HepG2 (cell line): ENCODE measurements at regions not wholly inside any gene's neighbourhood (a gene's known extent, or its start where the extent isn't known, plus 50 kb on each side); places are given as distances from the start of the nearest gene placed in this dataset.

Experiments
- ATAC-seq: fragments of 200-7000 bp; cut with Tn5 transposase; 3 replicates; pipeline ENCODE4 v1.9.1; 2020; ENCODE audit warnings: mild to moderate bottlenecking, moderate library complexity
- BruUV-seq: library from RNA; stranded (reverse); fragments of 400-500 nt; replicated peaks from 2 replicates; lab custom pipeline; 2021; lab: Mats Ljungman, UMichigan
- CTCF ChIA-PET: fragments of 300-600 bp; formaldehyde crosslinking; extraction: SDS; loops from one replicate; lab custom pipeline; 2021; ENCODE audit warnings: low total read pairs, inconsistent platforms, low intra/inter-chr PET ratio; lab: Yijun Ruan, JAX
- POLR2A ChIA-PET: fragments of 350-600 bp; sonication (Branson Sonifier 250); formaldehyde crosslinking; loops from one replicate; lab custom pipeline; 2020; ENCODE audit warnings: antibody characterized with exemption, inconsistent platforms; lab: Yijun Ruan, JAX
- DNase-seq: peaks from one replicate; pipeline ENCODE4 v3.0.0-alpha.2; 2015; ENCODE audit warnings: low spot score
- FAIRE-seq: peaks from 3 replicates; lab custom pipeline; 2011; peaks lifted over from hg19 to GRCh38; lab: Jason Lieb, UNC
- H2AFZ ChIP-seq: one replicate; pipeline ENCODE4 v1.6.1; 2011; ENCODE audit warnings: low read length, inconsistent platforms
- H3K27ac ChIP-seq: fragments of 300-600 bp; 3 replicates; pipeline ENCODE4 v1.8.0; 2011; ENCODE audit warnings: mixed run types, mild to moderate bottlenecking, mixed read lengths, low read length, inconsistent platforms; ENCODE audit not compliant: insufficient read depth; ENCODE audit errors: extremely low read length
- H3K27me3 ChIP-seq, 2 experiments: fragments of 200-600 bp in 1 of 2; 2 replicates in 1 of 2; 3 replicates in 1 of 2; pipeline versions ENCODE4 v1.6.0 to v1.8.0; 2011; ENCODE audit warnings: low read length in 2 of 2, mild to moderate bottlenecking in 2 of 2, moderate library complexity in 2 of 2, inconsistent platforms in 1 of 2; ENCODE audit not compliant: insufficient read depth in 2 of 2, control insufficient read depth in 1 of 2
- H3K36me3 ChIP-seq, 2 experiments: fragments of 200-600 bp in 1 of 2; replicated peaks in 1 of 2; 2 replicates in 1 of 2; 3 replicates in 1 of 2; pipeline versions ENCODE4 v1.5.1 to v1.8.0; 2011; ENCODE audit warnings: low read length in 2 of 2, inconsistent platforms in 1 of 2; ENCODE audit not compliant: insufficient read depth in 2 of 2, control insufficient read depth in 1 of 2
- H3K4me1 ChIP-seq: 2 replicates; pipeline ENCODE4 v1.5.1; 2012; ENCODE audit warnings: low read length, inconsistent platforms; ENCODE audit not compliant: insufficient read depth
- H3K4me2 ChIP-seq: 2 replicates; pipeline ENCODE4 v1.6.0; 2011; ENCODE audit warnings: low read depth, low read length, inconsistent platforms
- H3K4me3 ChIP-seq, 3 experiments: fragments of 200-600 bp in 1 of 3; sonication (generic), shearing (Covaris generic) in 1 of 3; replicated peaks in 1 of 3; 2 replicates each; pipeline ENCODE4 v1.5.1; 2011 to 2016; ENCODE audit warnings: low read length in 3 of 3, inconsistent platforms in 2 of 3, low read depth in 2 of 3, mild to moderate bottlenecking in 2 of 3, control low read depth in 1 of 3, mixed read lengths in 1 of 3; ENCODE audit not compliant: insufficient read depth in 1 of 3
- H3K79me2 ChIP-seq: one replicate; pipeline ENCODE4 v1.6.1; 2011; ENCODE audit warnings: low read length, inconsistent platforms; ENCODE audit not compliant: insufficient read depth
- H3K9ac ChIP-seq: 2 replicates; pipeline ENCODE4 v1.6.0; 2011; ENCODE audit warnings: mild to moderate bottlenecking, low read depth, low read length, inconsistent platforms; ENCODE audit not compliant: insufficient read depth
- H3K9me3 ChIP-seq: 2 replicates; pipeline ENCODE4 v1.5.1; 2012; ENCODE audit warnings: mild to moderate bottlenecking, low read length
- H4K20me1 ChIP-seq: 2 replicates; pipeline ENCODE4 v1.6.0; 2011; ENCODE audit warnings: inconsistent platforms, mild to moderate bottlenecking, low read length, moderate library complexity; ENCODE audit not compliant: insufficient read depth
- CTCF ChIP-seq: sonication (generic); formaldehyde crosslinking; IDR thresholded peaks from 2 replicates; pipeline ENCODE4 v1.5.0; 2020; ENCODE audit warnings: mild to moderate bottlenecking, missing genetic modification reagents, moderate library complexity
- SIX4 ChIP-seq: sonication (generic); formaldehyde crosslinking; IDR thresholded peaks from 2 replicates; pipeline ENCODE4 v1.4.0; 2020; ENCODE audit warnings: missing genetic modification reagents
- SMC3 ChIP-seq: IDR thresholded peaks from 2 replicates; pipeline ENCODE4 v1.6.1; 2011; ENCODE audit warnings: low read length, improper control_type of control experiment
- STAG1 ChIP-seq: sonication (generic); formaldehyde crosslinking; IDR thresholded peaks from 2 replicates; pipeline ENCODE4 v1.4.0; 2020; ENCODE audit warnings: missing genetic modification reagents
- ZGPAT ChIP-seq: IDR thresholded peaks from 2 replicates; pipeline ENCODE4 v1.6.1; 2016; ENCODE audit warnings: mild to moderate bottlenecking
- ZNF121 ChIP-seq: sonication (generic); formaldehyde crosslinking; IDR thresholded peaks from 2 replicates; pipeline ENCODE4 v1.5.0; 2020; ENCODE audit warnings: mild to moderate bottlenecking, missing genetic modification reagents
- WGBS: methylation state at CpG from one replicate; pipeline ENCODE4 v1.1.6; 2017; ENCODE audit warnings: low lambda C conversion rate; 5-methylcytosine and 5-hydroxymethylcytosine counted together
- in situ Hi-C: cut with HindIII; loops from 2 replicates; pipeline ENCODE4 v1.10.0; 2017; ENCODE audit warnings: low pct_unique_long_range_greater_than_20kb; ENCODE audit not compliant: extremely low pct_ligation_motif_present
- intact Hi-C: fragments of 100-400 bp; cut with micrococcal nuclease; formaldehyde crosslinking; loops from one replicate; pipeline ENCODE4 v1.10.0; 2022; ENCODE audit not compliant: unreplicated experiment

GRCh38 chr15:23866832-23867231, 179.7 kb upstream of the NDN start:
- no peak overlapping the region for H2AFZ ChIP-seq
- FAIRE-seq: peak; percentile 55
- intact Hi-C loops (no loop called here), in situ Hi-C loops (loop anchor here (5.0 kb wide), 1 partner anchor 220 kb away; the partner anchor contains the start of gene MAGEL2)
- BruUV-seq: no TSS peak
- H3K9ac ChIP-seq: no peak overlapping the region
- DNase-seq: peak; percentile 30
- no peak; the same call in 2 of the 3 replicates for ATAC-seq
- H3K4me1 ChIP-seq: no peaks in the 10 kb centered on the region
- ChIA-PET CTCF (interaction anchor here (1.5 to 2.1 kb wide), 3 partner anchors 10 to 224 kb away, joined by 5 to 8 read pairs (median 5); no protein-coding TSS in a partner anchor), POLR2A (no interaction called here)
- H3K27me3 ChIP-seq: no peaks in the 10 kb centered on the region
- H3K9me3 ChIP-seq: no peaks in the 10 kb centered on the region
- H3K4me3 ChIP-seq: no peak overlapping the region
- TF ChIP-seq SIX4 (CRISPR knock-in tag): no peak
- TF ChIP-seq SMC3: peak; percentile 48; the same call in 1 of the 2 replicates
- TF ChIP-seq STAG1 (CRISPR knock-in tag): peak; percentile 64
- TF ChIP-seq ZGPAT: no peak
- TF ChIP-seq ZNF121 (CRISPR knock-in tag): no peak
- peak; percentile 60 for TF ChIP-seq CTCF
- H3K27ac ChIP-seq: no peak overlapping the region
- no peaks in the 10 kb centered on the region for H3K79me2 ChIP-seq
- 7% methylated on average over 6 of the region's 6 CpGs for WGBS
- no peaks in the 10 kb centered on the region for H4K20me1 ChIP-seq
- H3K36me3 ChIP-seq: no peaks in the 10 kb centered on the region
- no peak overlapping the region for H3K4me2 ChIP-seq
